Activated naive CD4-positive, alpha-beta T cell treated with anti-CD3 and anti-CD28 coated beads for 36 hours (primary cell): ENCODE measurements at regions not wholly inside any gene's neighbourhood (a gene's known extent, or its start where the extent isn't known, plus 50 kb on each side); places are given as distances from the start of the nearest gene placed in this dataset.

Experiments used
- CTCF ChIA-PET: fragments of 350-600 bp; sonication (Branson Sonifier 250); formaldehyde crosslinking; loops from one replicate; lab custom pipeline; 2021; ENCODE audit warnings: antibody characterized with exemption; lab: Charles Lee
- DNase-seq: peaks from one replicate; pipeline ENCODE4 v3.0.0-alpha.2; 2020
- H3K27ac Mint-ChIP-seq: one replicate; pipeline ENCODE4 v1.8.0; 2021; ENCODE audit warnings: mild to moderate bottlenecking, mixed read lengths
- H3K27me3 Mint-ChIP-seq: one replicate; pipeline ENCODE4 v1.8.0; 2021; ENCODE audit warnings: low read depth, mixed read lengths
- H3K36me3 Mint-ChIP-seq: one replicate; pipeline ENCODE4 v1.8.0; 2021; ENCODE audit warnings: low read depth, mixed read lengths
- H3K4me1 Mint-ChIP-seq: one replicate; pipeline ENCODE4 v1.8.0; 2021; ENCODE audit warnings: low read depth, mixed read lengths
- H3K4me3 Mint-ChIP-seq: one replicate; pipeline ENCODE4 v1.8.0; 2021; ENCODE audit warnings: mild to moderate bottlenecking, moderate library complexity, mixed read lengths
- H3K9me3 Mint-ChIP-seq: one replicate; pipeline ENCODE4 v1.8.0; 2021; ENCODE audit warnings: mixed read lengths
- intact Hi-C: fragments of 100-400 bp; cut with micrococcal nuclease; formaldehyde crosslinking; loops from one replicate; pipeline ENCODE4 v1.15.1; 2023

GRCh38 chr19:32168111-32168510 lies 177.3 kb upstream of the ZNF507 start:
- Mint-ChIP-seq H3K27ac (no peak overlapping the region), H3K4me1 (no peaks in the 10 kb centered on the region), H3K4me3 (no peak overlapping the region), H3K36me3 (no peaks in the 10 kb centered on the region), H3K9me3 (no peaks in the 10 kb centered on the region), H3K27me3 (peaks cover 4% of the 10 kb centered on the region)
- DNase-seq: no peak
- CTCF ChIA-PET: no interaction called here
- intact Hi-C loops: no loop called here

DNA sequence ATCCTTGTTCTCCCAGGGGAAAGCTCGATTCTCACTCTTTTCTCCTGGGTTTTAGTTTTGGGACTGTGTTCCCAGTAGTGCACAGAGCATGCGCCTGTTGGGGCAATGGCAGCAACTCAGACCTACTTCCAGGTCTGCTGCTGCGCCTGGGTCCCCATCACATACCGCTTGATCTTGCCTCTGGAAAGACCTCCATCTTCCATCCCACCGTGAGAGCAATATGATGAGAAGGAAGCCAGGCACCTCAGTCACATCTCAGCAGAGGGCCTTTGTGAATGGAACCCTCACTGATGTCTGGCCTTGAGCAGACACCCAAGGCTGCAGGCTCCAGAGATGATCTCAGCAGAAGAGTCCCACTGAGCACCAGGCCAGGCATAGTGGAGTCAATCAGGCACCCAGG lies 176.8 kb upstream of the ZNF507 start:
- intact Hi-C loops: no loop called here
- H3K27ac Mint-ChIP-seq: no peak overlapping the region
- no peaks in the 10 kb centered on the region for H3K36me3 Mint-ChIP-seq
- peaks cover 4% of the 10 kb centered on the region for H3K27me3 Mint-ChIP-seq
- H3K4me1 Mint-ChIP-seq: no peaks in the 10 kb centered on the region
- no peak for DNase-seq
- H3K9me3 Mint-ChIP-seq: no peaks in the 10 kb centered on the region
- CTCF ChIA-PET: no interaction called here
- H3K4me3 Mint-ChIP-seq: no peak overlapping the region

- Mint-ChIP-seq H3K9me3 (peaks cover 1% of the 10 kb centered on the region), H3K27ac (no peak overlapping the region), H3K36me3 (no peaks in the 10 kb centered on the region), H3K27me3 (peaks cover 4% of the 10 kb centered on the region), H3K4me1 (no peaks in the 10 kb centered on the region), H3K4me3 (no peak overlapping the region)
- CTCF ChIA-PET: no interaction called here
- intact Hi-C loops: no loop called here
- no peak for DNase-seq
Observed at GRCh38 chr19:32171719-32172151, 173.7 kb upstream of the ZNF507 start.

DNA sequence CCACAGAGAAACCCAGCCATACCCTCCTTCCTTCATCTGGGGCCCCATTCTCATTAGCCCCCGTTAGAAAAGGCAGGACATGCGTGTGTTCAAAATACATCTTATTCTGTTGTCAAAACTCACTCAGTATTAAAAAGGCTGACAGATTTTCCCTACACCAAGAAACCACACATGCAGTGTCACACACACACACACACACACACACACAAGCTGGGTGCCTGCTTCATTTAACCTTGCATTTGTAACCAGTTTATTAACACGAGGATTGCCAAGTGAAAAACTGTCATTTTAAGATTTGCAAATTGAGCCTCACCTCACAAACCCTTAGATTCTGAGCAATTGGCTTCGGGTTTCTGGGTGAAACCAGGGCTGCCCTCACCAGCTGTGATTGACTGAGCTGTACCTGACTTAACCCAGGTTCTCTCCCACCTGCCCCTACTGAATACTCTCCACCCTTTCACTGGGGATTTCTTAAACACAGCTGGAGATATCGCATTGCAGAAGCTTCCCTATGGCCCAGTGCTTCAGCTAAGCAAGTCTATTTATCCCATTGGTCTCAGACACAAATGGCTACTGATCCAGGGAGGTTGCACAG lies 172.7 kb upstream of the ZNF507 start:
- CTCF ChIA-PET: no interaction called here
- DNase-seq: no peak
- intact Hi-C loops: no loop called here
- no peaks in the 10 kb centered on the region for H3K36me3 Mint-ChIP-seq
- H3K27ac Mint-ChIP-seq: no peak overlapping the region
- H3K4me3 Mint-ChIP-seq: no peak overlapping the region
- peaks cover 4% of the 10 kb centered on the region for H3K27me3 Mint-ChIP-seq
- no peaks in the 10 kb centered on the region for H3K4me1 Mint-ChIP-seq
- peaks cover 1% of the 10 kb centered on the region for H3K9me3 Mint-ChIP-seq

DNA sequence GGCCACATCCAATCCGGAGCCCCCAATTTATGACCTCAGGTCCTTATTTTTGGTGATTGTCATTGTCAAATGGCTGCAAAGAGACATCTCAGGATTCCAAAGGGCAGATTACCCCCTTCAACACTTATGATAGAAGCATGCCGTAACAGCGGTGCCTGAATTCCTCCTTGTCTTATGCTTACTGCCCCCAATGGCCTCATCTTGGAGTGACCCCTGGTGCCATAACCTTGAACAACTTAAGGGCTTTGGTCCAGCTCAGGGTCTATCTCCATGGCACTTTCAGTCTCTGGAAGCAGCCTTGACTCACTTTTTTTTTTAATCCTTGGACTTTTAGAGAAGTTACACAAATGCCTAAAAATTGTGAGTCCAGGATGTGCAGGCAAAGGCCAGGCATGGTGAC lies 171.6 kb upstream of the ZNF507 start:
- Mint-ChIP-seq H3K9me3 (peaks cover 1% of the 10 kb centered on the region), H3K36me3 (no peaks in the 10 kb centered on the region), H3K27me3 (peaks cover 7% of the 10 kb centered on the region), H3K4me3 (no peak overlapping the region), H3K27ac (no peak overlapping the region), H3K4me1 (no peaks in the 10 kb centered on the region)
- DNase-seq: no peak
- CTCF ChIA-PET: no interaction called here
- intact Hi-C loops: no loop called here

- H3K36me3 Mint-ChIP-seq: no peaks in the 10 kb centered on the region
- peaks cover 1% of the 10 kb centered on the region for H3K9me3 Mint-ChIP-seq
- H3K4me3 Mint-ChIP-seq: no peak overlapping the region
- no peak for DNase-seq
- H3K27me3 Mint-ChIP-seq: peaks cover 8% of the 10 kb centered on the region
- H3K27ac Mint-ChIP-seq: no peak overlapping the region
- no peaks in the 10 kb centered on the region for H3K4me1 Mint-ChIP-seq
- intact Hi-C loops: no loop called here
- CTCF ChIA-PET: no interaction called here
Observed at GRCh38 chr19:32174386-32175113, 170.9 kb upstream of the ZNF507 start.

- H3K4me1 Mint-ChIP-seq: no peaks in the 10 kb centered on the region
- peaks cover 1% of the 10 kb centered on the region for H3K9me3 Mint-ChIP-seq
- CTCF ChIA-PET: no interaction called here
- H3K36me3 Mint-ChIP-seq: no peaks in the 10 kb centered on the region
- no peak overlapping the region for H3K27ac Mint-ChIP-seq
- no peak overlapping the region for H3K4me3 Mint-ChIP-seq
- no peak for DNase-seq
- intact Hi-C loops: no loop called here
- peaks cover 5% of the 10 kb centered on the region for H3K27me3 Mint-ChIP-seq
Observed at GRCh38 chr19:32176591-32176990, 168.8 kb upstream of the ZNF507 start.

GRCh38 chr19:32177686-32178085 lies 167.7 kb upstream of the ZNF507 start:
- CTCF ChIA-PET: no interaction called here
- intact Hi-C loops: no loop called here

GRCh38 chr19:32178401-32178800 lies 167.0 kb upstream of the ZNF507 start:
- intact Hi-C loops: no loop called here
- Mint-ChIP-seq H3K36me3 (no peaks in the 10 kb centered on the region), H3K4me1 (no peaks in the 10 kb centered on the region), H3K27me3 (peaks cover 3% of the 10 kb centered on the region), H3K9me3 (peaks cover 1% of the 10 kb centered on the region), H3K4me3 (no peak overlapping the region), H3K27ac (no peak overlapping the region)
- DNase-seq: no peak
- CTCF ChIA-PET: no interaction called here

More at GRCh38 chr19:32177686-32178085, 167.7 kb upstream of the ZNF507 start:
- Mint-ChIP-seq H3K27ac (no peak overlapping the region), H3K27me3 (peaks cover 5% of the 10 kb centered on the region), H3K9me3 (peaks cover 1% of the 10 kb centered on the region), H3K4me1 (no peaks in the 10 kb centered on the region), H3K4me3 (no peak overlapping the region), H3K36me3 (no peaks in the 10 kb centered on the region)
- DNase-seq: no peak

DNA sequence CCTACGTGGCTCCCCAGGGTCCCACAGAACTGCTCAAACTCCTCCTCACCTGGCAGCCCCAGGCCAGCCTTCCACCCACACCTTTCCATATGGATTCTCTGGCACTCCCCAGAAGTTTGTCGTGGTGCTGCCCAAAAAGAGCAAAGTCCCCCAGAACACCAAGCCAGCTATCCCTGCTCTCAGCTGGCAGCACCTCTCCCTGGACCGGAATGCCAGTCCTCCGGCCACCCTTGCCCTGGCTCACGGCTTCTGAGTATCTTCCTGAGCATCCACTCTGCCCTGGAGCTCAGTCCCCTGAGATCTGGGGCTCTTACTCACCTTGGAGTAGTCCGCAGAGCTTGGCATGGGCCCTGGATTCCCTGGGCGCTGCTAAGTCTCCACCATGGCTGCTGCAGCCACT lies 166.5 kb upstream of the ZNF507 start:
- Mint-ChIP-seq H3K27me3 (peaks cover 3% of the 10 kb centered on the region), H3K27ac (no peak overlapping the region), H3K4me1 (no peaks in the 10 kb centered on the region), H3K4me3 (no peak overlapping the region), H3K9me3 (peaks cover 1% of the 10 kb centered on the region), H3K36me3 (no peaks in the 10 kb centered on the region)
- no peak for DNase-seq
- CTCF ChIA-PET: no interaction called here
- intact Hi-C loops: no loop called here

- no peaks in the 10 kb centered on the region for H3K4me1 Mint-ChIP-seq
- H3K4me3 Mint-ChIP-seq: no peak overlapping the region
- no peaks in the 10 kb centered on the region for H3K9me3 Mint-ChIP-seq
- peaks cover 3% of the 10 kb centered on the region for H3K27me3 Mint-ChIP-seq
- CTCF ChIA-PET: interaction anchor here (0.6 kb wide), 1 partner anchor 754 kb away, joined by 4 read pairs; no protein-coding TSS in a partner anchor
- no peak for DNase-seq
- H3K36me3 Mint-ChIP-seq: no peaks in the 10 kb centered on the region
- no peak overlapping the region for H3K27ac Mint-ChIP-seq
- intact Hi-C loops: no loop called here
Observed at GRCh38 chr19:32181216-32181920, 164.0 kb upstream of the ZNF507 start.

- H3K36me3 Mint-ChIP-seq: no peaks in the 10 kb centered on the region
- H3K27me3 Mint-ChIP-seq: peaks cover 7% of the 10 kb centered on the region
- no peak overlapping the region for H3K27ac Mint-ChIP-seq
- no peaks in the 10 kb centered on the region for H3K9me3 Mint-ChIP-seq
- no peaks in the 10 kb centered on the region for H3K4me1 Mint-ChIP-seq
- no peak overlapping the region for H3K4me3 Mint-ChIP-seq
- intact Hi-C loops: no loop called here
- no peak for DNase-seq
- CTCF ChIA-PET: no interaction called here
Observed at GRCh38 chr19:32186542-32187330, 158.7 kb upstream of the ZNF507 start.
